BLaER1 treated with 17β-estradiol and CSF1 and Interleukin-3, amounts not matched to agents 10 nM and 100 nM (cell line): ENCODE measurements at regions not wholly inside any gene's neighbourhood (a gene's known extent, or its start where the extent isn't known, plus 50 kb on each side); places are given as distances from the start of the nearest gene placed in this dataset.
A peak's percentile ranks its signal among the peaks of the same experiment; 100 is the strongest.

Experiments used
- H3K27ac ChIP-seq, 11 experiments: shearing (Covaris generic); formaldehyde crosslinking; 2 replicates each; pipeline ENCODE4 v1.8.1; 2022
- H3K27me3 ChIP-seq, 11 experiments: shearing (Covaris generic); formaldehyde crosslinking; 2 replicates each; pipeline ENCODE4 v1.8.1; 2022
- H3K36me3 ChIP-seq, 11 experiments: shearing (Covaris generic); formaldehyde crosslinking; 2 replicates each; pipeline ENCODE4 v1.8.1; 2022
- H3K4me1 ChIP-seq, 10 experiments: shearing (Covaris generic); formaldehyde crosslinking; 2 replicates each; pipeline ENCODE4 v1.8.1; 2022
- H3K4me2 ChIP-seq, 11 experiments: shearing (Covaris generic); formaldehyde crosslinking; 2 replicates each; pipeline ENCODE4 v1.8.1; 2022
- H3K4me3 ChIP-seq, 10 experiments: shearing (Covaris generic); formaldehyde crosslinking; 2 replicates each; pipeline ENCODE4 v1.8.1; 2022
- H3K9ac ChIP-seq, 11 experiments: shearing (Covaris generic); formaldehyde crosslinking; 2 replicates each; pipeline ENCODE4 v1.8.1; 2022
- H3K9me3 ChIP-seq, 11 experiments: shearing (Covaris generic); formaldehyde crosslinking; replicated peaks in 1 of 11; 2 replicates each; pipeline ENCODE4 v1.8.1; 2022
- H4K20me1 ChIP-seq, 11 experiments: shearing (Covaris generic); formaldehyde crosslinking; 2 replicates each; pipeline ENCODE4 v1.8.1; 2022
- Cebpa-rat ChIP-seq, 11 experiments: shearing (Covaris generic); IDR thresholded peaks; 2 replicates each; pipeline ENCODE4 v1.8.1; 2022

- no peak overlapping the region for H3K9ac ChIP-seq
- H3K4me2 ChIP-seq: no peak overlapping the region
- peaks cover 15 to 31% (median 25%) of the 10 kb centered on the region in 11 experiments for H3K9me3 ChIP-seq
- peaks cover 0 to 5% (median 0%) of the 10 kb centered on the region in 10 experiments; a peak in 1 of 20 replicates for H3K4me1 ChIP-seq
- no peaks in the 10 kb centered on the region for H4K20me1 ChIP-seq
- no peak overlapping the region for H3K4me3 ChIP-seq
- no peak overlapping the region for H3K27ac ChIP-seq
- H3K36me3 ChIP-seq: no peaks in the 10 kb centered on the region
- H3K27me3 ChIP-seq: no peaks in the 10 kb centered on the region
- no peak for TF ChIP-seq Cebpa-rat (IDR thresholded peaks at IDR 0.05)
These were observed 149.8 kb downstream of the DLEU7 start for GRCh38 chr13:50693727-50694126.

- Histone ChIP-seq H3K4me2 (no peak overlapping the region), H3K9me3 (peaks cover 15 to 30% (median 24%) of the 10 kb centered on the region in 11 experiments), H3K27me3 (no peaks in the 10 kb centered on the region), H3K9ac (no peak overlapping the region), H3K36me3 (no peaks in the 10 kb centered on the region), H3K4me3 (no peak overlapping the region), H3K4me1 (peaks cover 0 to 20% (median 11%) of the 10 kb centered on the region in 10 experiments; a peak in 11 of 20 replicates), H3K27ac (no peak overlapping the region), H4K20me1 (no peaks in the 10 kb centered on the region)
- no peak for TF ChIP-seq Cebpa-rat (IDR thresholded peaks at IDR 0.05)
These were observed 145.5 kb downstream of the DLEU7 start for GRCh38 chr13:50697746-50698539.

GRCh38 chr13:50699874-50700663, 143.4 kb downstream of the DLEU7 start:
- H3K4me2 ChIP-seq: peak overlapping the region in 8 of 11 experiments; percentile 34 to 66 (median 52); a peak in 16 of 22 replicates
- no peaks in the 10 kb centered on the region for H3K27me3 ChIP-seq
- H3K4me1 ChIP-seq: peaks cover 0 to 20% (median 11%) of the 10 kb centered on the region in 10 experiments; a peak in 11 of 20 replicates
- H3K4me3 ChIP-seq: no peak overlapping the region
- no peak overlapping the region for H3K9ac ChIP-seq
- no peak overlapping the region for H3K27ac ChIP-seq
- TF ChIP-seq Cebpa-rat (IDR thresholded peaks at IDR 0.05): no peak
- H3K36me3 ChIP-seq: no peaks in the 10 kb centered on the region
- peaks cover 15 to 26% (median 22%) of the 10 kb centered on the region in 11 experiments for H3K9me3 ChIP-seq
- H4K20me1 ChIP-seq: no peaks in the 10 kb centered on the region

GRCh38 chr13:50700664-50701305, 142.7 kb downstream of the DLEU7 start:
- TF ChIP-seq Cebpa-rat (IDR thresholded peaks at IDR 0.05): no peak
- Histone ChIP-seq H3K4me2 (peak overlapping the region in 8 of 11 experiments; percentile 34 to 66 (median 52); a peak in 15 of 22 replicates), H3K4me1 (peaks cover 0 to 20% (median 11%) of the 10 kb centered on the region in 10 experiments; a peak in 11 of 20 replicates), H3K9me3 (peaks cover 13 to 19% (median 17%) of the 10 kb centered on the region in 11 experiments), H3K4me3 (no peak overlapping the region), H3K27ac (no peak overlapping the region), H3K27me3 (no peaks in the 10 kb centered on the region), H4K20me1 (no peaks in the 10 kb centered on the region), H3K9ac (no peak overlapping the region), H3K36me3 (no peaks in the 10 kb centered on the region)

GRCh38 chr13:50701469-50701868, 142.0 kb downstream of the DLEU7 start:
- Histone ChIP-seq H3K27ac (no peak overlapping the region), H3K9me3 (peaks cover 7 to 12% (median 10%) of the 10 kb centered on the region in 11 experiments), H3K9ac (no peak overlapping the region), H3K4me1 (peaks cover 0 to 20% (median 11%) of the 10 kb centered on the region in 10 experiments; a peak in 11 of 20 replicates), H4K20me1 (no peaks in the 10 kb centered on the region), H3K36me3 (no peaks in the 10 kb centered on the region), H3K27me3 (no peaks in the 10 kb centered on the region), H3K4me2 (no peak overlapping the region), H3K4me3 (no peak overlapping the region)
- no peak for TF ChIP-seq Cebpa-rat (IDR thresholded peaks at IDR 0.05)

- Histone ChIP-seq H3K9ac (no peak overlapping the region), H3K4me1 (peaks cover 7 to 19% (median 15%) of the 10 kb centered on the region in 10 experiments; a peak in 18 of 20 replicates), H3K4me3 (no peak overlapping the region), H3K4me2 (no peak overlapping the region), H3K36me3 (no peaks in the 10 kb centered on the region), H3K27me3 (no peaks in the 10 kb centered on the region), H3K9me3 (no peaks in the 10 kb centered on the region), H4K20me1 (no peaks in the 10 kb centered on the region), H3K27ac (no peak overlapping the region)
- no peak for TF ChIP-seq Cebpa-rat (IDR thresholded peaks at IDR 0.05)
These were observed 137.0 kb downstream of the DLEU7 start for GRCh38 chr13:50706505-50706904.

GRCh38 chr13:50707628-50708027, 135.9 kb downstream of the DLEU7 start:
- no peaks in the 10 kb centered on the region for H3K36me3 ChIP-seq
- H3K4me3 ChIP-seq: no peak overlapping the region
- peak overlapping the region; percentile 21 to 72 (median 60); a peak in 19 of 22 replicates for H3K4me2 ChIP-seq
- peak overlapping the region in 6 of 11 experiments; percentile 19 to 57 (median 27); a peak in 7 of 22 replicates for H3K27ac ChIP-seq
- TF ChIP-seq Cebpa-rat (IDR thresholded peaks at IDR 0.05): no peak
- peaks cover 16 to 23% (median 20%) of the 10 kb centered on the region in 10 experiments for H3K4me1 ChIP-seq
- H3K9ac ChIP-seq: no peak overlapping the region
- H3K9me3 ChIP-seq: no peaks in the 10 kb centered on the region
- H4K20me1 ChIP-seq: no peaks in the 10 kb centered on the region
- no peaks in the 10 kb centered on the region for H3K27me3 ChIP-seq

- H3K27ac ChIP-seq: peak overlapping the region in 2 of 11 experiments; percentile 32 to 57; a peak in 3 of 22 replicates
- peak overlapping the region in 8 of 11 experiments; percentile 47 to 72 (median 60); a peak in 14 of 22 replicates for H3K4me2 ChIP-seq
- peaks cover 24 to 32% (median 28%) of the 10 kb centered on the region in 10 experiments for H3K4me1 ChIP-seq
- no peaks in the 10 kb centered on the region for H3K27me3 ChIP-seq
- H3K36me3 ChIP-seq: no peaks in the 10 kb centered on the region
- 0 out of 22 replicates have a peak, but pooled peaks of 1 of the 11 experiments have one; percentile 15 for TF ChIP-seq Cebpa-rat (IDR thresholded peaks at IDR 0.05)
- no peaks in the 10 kb centered on the region for H3K9me3 ChIP-seq
- H3K9ac ChIP-seq: no peak overlapping the region
- H4K20me1 ChIP-seq: no peaks in the 10 kb centered on the region
- no peak overlapping the region for H3K4me3 ChIP-seq
These were observed 135.0 kb downstream of the DLEU7 start for GRCh38 chr13:50708461-50708860.
